ENCODE measurements at regions not wholly inside any gene's neighbourhood (a gene's known extent, or its start where the extent isn't known, plus 50 kb on each side); places are given as distances from the start of the nearest gene placed in this dataset.

DNA sequence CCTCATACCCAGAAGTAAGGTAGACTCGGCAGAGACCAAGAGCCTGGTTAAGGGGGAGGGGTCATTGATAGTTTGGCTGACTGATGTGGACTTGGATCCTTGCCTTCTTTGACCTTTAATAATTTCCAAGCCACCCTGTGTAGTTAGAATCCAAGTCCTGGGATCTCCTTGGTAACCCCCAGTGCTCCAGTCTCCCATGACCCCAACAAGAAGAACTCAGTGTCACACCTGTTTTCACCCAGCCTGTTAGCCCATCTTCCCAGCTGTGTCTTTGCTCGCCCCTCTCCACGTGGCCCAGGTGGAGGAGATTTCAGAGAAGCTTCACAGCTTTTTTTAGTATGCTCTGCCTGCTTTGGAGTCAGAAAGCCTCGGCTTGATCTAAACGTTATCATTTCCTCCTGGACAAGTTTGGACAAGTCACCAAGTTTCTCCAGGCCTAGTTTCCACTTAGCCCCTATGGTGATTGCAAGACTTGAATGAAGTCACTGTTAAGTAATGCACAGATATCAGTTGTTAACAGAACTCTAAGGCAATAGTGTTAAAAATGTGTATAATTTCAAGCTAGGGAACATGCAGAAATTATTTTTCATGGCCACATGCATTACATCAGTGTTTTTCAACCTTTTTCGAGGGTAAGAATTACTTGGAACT is 170.0 kb downstream of the TMEM38B start:
- DNase-seq: no peak

DNA sequence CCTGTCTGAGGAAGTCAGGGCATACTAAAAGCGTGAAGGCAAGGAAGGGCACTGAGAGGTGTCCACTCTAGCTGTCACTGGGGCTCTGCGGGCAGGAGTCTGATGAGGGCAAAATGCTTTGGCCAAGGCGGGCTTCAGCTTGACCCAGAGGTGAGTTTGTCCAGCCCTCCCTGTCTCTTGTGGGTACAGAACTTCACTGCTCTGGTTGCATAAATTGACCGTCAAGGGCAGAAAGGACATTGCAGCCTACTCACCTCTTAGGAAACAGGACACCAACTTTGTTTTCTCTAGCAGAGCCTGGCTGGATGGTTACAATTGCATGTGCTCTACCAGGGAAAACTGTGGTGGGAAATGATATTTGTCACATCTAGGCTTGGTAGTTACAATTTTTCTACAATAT is 170.9 kb downstream of the TMEM38B start:
- no peak for DNase-seq

DNA sequence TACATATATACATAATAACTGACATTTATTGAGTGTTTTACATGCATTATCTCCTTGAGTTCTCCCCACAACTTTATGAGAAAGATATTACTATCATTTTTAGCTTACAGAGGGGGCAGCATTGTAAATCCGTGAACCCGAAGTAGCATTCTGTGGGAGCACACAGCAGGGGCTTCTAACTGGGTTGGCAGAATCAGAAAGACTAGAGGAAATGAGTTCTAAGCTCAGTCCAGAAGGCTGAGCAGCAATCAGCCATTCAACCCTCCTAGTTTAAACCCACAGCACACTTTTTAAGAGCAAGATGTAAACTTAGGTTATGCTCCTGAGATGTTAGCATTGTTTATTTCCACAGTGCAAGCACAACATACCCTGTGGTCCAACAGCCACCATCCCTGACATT is 177.2 kb downstream of the TMEM38B start:
- no peak for DNase-seq

DNA sequence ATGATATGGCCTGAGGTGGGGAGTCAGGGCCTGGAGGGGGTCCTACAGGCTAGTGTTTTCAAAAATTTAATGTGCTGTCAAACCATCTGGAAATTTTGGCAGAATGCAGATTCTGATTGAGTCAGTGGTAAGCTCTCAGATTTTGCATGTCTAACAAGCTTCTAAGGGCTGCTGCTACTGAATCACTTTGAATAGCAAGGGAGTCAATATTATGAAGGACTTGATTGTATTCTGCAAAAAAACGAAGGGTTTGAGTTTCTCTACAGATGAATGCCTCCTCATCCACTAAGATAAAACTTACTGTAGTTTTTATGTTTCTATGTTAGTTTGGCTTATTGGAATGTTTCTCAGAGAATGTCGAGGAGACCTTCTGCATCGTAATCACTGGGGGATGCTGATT is 179.5 kb downstream of the TMEM38B start:
- DNase-seq: no peak

DNA sequence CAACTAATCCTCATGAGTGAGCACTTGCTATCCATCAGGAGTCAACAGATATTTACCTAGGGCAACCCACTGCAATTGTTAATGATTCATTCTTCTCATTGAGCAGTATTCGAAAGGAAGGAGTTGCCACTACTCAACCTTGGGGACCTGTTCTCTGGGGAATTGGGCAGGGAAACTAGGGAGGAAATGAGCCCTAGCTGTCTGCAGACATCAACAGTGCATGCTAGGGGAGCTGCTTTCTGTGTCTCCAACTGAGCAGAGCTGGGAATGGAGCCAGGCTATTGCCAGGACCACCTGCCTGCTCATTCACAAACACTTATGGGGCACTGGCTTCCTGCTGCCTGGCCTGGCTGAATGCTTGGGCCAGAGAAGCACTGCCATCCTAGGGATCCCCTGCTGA is 183.4 kb downstream of the TMEM38B start:
- no peak for DNase-seq

DNA sequence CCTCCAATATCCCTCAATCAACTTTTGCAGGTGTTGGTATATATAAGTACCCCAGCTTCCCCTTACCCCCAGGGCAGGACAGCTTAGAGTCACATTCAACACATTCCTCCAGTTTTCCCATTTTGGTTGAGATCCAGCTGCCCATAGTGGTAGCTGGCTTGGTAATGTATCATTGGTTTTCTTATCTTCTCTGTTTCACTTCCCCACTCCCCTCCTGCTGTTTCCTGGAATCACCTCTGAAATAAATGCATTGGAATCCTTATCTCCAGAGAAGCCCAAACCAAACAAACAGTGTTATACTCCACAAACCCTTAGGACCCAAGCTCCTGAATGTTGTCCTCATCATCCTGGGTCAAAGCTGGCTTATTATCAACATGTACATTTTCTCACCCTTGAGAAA is 184.8 kb downstream of the TMEM38B start:
- no peak for DNase-seq

DNA sequence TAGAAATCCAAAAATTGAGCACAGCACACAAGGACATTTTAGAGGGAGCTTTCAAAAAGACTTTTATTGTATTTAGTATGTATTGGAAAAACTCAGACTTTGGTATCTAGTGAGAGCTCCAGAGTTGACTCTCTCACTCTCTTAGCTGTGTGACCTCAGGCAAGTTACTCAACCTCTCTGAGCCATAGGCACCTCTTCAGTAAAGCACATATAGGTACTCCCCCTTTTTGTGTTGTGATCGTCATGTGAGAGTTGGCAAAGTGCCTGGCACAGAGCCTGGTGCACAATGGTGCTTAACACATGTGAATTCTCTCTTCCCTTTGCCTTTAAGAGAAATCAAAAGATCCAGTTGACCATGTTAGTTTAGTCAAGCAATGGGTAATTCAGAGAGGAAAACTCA is 186.2 kb downstream of the TMEM38B start:
- no peak for DNase-seq

DNA sequence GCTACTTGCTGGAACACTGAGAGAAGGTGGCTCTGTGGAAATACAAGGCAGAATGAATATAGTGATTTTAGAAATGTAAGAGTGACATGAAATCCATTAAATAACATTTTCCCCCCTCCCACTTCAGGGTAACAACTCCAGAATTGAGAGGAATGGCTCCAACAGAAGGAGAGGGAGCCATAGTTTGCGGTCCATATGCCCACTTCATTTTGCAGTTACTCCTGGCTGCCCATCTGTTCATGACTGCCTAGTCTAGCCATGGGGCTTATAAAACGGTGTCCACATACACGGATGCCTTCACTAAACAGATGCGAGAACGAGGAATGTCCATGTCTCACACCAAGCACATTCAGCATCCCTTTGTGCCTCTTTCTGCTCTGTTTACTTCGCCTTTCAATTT is 186.7 kb downstream of the TMEM38B start:
- DNase-seq: no peak

DNA sequence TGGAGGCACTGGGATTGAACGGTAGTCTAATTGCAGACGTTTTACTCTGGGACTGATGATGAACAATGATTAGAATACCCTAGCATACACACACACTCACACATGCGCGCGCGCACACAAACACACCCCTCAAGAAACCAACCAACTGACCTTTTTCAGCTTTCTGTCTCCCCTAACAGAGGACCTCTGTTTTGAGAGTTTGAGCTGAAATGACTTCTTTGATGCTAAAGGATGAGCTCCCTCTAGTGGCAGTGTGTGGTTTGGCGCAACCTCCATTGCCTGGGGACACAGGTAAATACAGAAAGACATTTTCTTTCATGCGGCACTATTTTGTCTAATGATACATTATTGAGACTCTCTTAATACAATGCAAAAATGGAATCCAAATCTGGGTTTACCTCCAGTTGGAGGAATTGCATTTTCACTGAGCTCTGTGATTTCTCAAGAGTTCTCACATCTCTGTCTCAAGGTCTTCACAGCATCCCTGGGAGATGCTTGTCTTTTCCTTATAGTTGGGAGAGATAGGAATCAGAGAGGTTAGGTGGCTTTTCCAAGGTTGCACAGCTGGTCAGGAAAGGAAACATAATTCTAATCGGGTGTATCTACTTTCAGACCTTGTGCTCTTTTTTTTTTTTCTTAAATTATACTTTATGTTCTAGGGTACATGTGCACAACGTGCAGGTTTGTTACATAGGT is 187.5 kb downstream of the TMEM38B start:
- peak; percentile 75 for DNase-seq

GRCh38 chr9:105883847-105884246 is 189.5 kb downstream of the TMEM38B start:
- DNase-seq: no peak

DNA sequence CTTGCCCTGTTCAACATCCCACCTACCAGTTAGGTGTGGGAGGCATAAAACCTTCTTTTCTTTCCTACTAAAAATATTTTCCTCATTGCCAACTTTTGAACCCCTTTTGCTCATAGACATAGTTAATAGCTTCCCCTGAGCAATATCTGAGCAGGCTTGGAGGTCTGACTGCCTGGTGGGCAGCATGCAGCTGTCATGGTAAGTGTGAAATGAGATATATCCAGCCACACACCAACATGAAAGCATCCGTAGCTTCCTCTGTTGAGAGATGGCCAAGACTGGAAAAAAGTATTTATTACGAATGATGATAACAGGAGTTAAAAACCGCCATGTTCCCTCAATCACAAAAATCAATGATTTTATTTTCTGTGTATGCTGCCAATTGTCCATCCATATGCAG is 190.1 kb downstream of the TMEM38B start:
- no peak for DNase-seq

- no peak for DNase-seq
Observed at GRCh38 chr9:105886136-105886535, 191.8 kb downstream of the TMEM38B start.

- DNase-seq: no peak
Observed at GRCh38 chr9:105887679-105888078, 193.3 kb downstream of the TMEM38B start.

- DNase-seq: no peak
Observed at GRCh38 chr9:105890046-105890822, 195.9 kb downstream of the TMEM38B start.

DNA sequence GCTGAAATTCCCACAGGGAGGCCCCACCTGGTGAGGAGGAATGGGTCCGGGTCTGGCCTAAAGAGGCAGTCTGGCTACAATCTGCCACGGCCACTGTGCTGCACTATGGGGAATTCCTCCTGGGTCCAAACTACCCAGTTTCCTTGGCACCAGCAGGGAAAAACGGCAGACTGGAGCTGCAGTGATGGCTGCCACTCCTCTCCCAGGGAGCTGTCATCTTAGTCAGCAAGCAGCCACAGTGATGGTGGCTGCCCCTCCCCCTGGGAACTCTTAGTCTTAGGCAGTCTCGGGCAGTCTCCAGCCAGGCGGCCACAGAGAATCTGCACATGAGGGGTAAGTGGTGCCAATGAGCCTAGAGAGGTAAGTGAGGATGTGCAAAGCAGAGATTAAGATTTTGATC is 205.8 kb downstream of the TMEM38B start:
- DNase-seq: no peak

- no peak for DNase-seq
Observed at GRCh38 chr9:105901514-105902109, 207.3 kb downstream of the TMEM38B start.

- no peak for DNase-seq
Observed at GRCh38 chr9:105908069-105908468, 213.7 kb downstream of the TMEM38B start.

- no peak for DNase-seq
Observed at GRCh38 chr9:105911104-105911911, 217.0 kb downstream of the TMEM38B start.

DNA sequence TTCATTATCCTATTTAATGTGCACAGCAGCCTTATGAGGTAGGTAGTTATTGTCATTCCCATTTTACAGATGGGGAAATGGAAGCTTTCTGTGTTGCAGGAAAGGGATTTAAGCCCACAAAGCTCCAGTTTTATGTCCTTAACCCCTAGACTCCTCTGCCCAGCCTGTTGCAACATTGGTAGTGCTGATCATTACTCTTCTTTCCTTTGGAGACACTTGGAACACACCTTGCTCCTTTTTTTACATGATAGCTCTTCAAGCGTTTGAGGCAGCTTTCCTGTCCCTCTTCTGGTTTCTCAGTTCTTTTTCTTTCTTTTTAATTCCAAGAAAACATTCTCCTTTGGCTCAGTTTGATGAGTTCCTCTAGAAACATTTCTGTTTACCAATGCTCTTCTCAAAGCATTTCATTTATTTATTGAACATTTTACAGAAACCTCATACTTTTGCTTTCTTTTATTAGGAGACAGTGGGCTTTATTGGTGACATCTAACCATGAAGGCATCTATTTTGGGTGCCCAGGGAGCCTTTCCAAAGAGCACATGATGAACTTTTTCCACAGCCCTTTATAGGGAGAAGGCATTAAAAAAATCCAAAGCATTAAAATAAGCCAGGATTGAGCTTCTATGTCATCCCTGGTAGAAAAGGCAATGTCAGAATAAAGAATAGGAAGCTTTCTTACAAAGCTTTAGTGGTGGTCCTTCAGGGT is 218.0 kb downstream of the TMEM38B start:
- DNase-seq: no peak

- DNase-seq: no peak
Observed at GRCh38 chr9:105912863-105913516, 218.6 kb downstream of the TMEM38B start.

GRCh38 chr9:105921057-105921726 is 226.9 kb downstream of the TMEM38B start:
- no peak for DNase-seq
